ENCODE measurements at regions not wholly inside any gene's neighbourhood (a gene's known extent, or its start where the extent isn't known, plus 50 kb on each side); places are given as distances from the start of the nearest gene placed in this dataset.

DNA sequence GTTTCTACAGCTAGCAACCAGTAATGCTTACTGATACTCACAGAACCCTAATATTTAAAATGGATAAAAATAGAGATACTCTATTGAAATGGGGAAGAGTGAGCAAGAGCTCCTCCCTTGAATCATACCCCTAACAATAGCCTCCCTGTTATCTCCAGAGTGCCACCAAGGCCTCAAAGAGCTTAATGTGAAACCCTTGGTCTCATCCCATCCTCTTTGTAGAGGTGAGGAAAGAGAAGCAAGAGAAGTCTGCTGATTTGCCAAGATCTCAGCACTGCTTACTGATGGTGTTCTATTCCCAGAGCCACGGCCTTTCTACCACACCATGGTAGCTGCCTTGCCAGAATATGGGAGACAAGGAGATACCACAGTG lies 463.4 kb upstream of the PROK2 start:
- no peak for DNase-seq

More for the DNA sequence above, 463.4 kb upstream of the PROK2 start:
- Histone ChIP-seq H3K9me1 (ENCODE audit: insufficient read depth, low read length) (no peaks in the 10 kb centered on the region; the same call in 1 of the 2 replicates), H3K9me3 (ENCODE audit: control insufficient read depth, insufficient read depth, low read length) (no peaks in the 10 kb centered on the region), H2BK5ac (ENCODE audit: low read depth, low read length, poor library complexity, severe bottlenecking) (no peak overlapping the region), H4K20me1 (ENCODE audit: insufficient read depth, low read length) (no peaks in the 10 kb centered on the region), H2AK5ac (ENCODE audit: low read depth, low read length) (no peak overlapping the region), H3K79me1 (ENCODE audit: low read depth in 1 of 2, low read length in 2 of 2) (no peaks in the 10 kb centered on the region), H4K8ac (ENCODE audit: low read depth in 2 of 2, low read length in 2 of 2) (no peak overlapping the region), H3K4me3 (ENCODE audit: insufficient read depth, low read depth, low read length) (no peak overlapping the region), H4K91ac (ENCODE audit: insufficient read depth, low read depth, low read length) (no peak overlapping the region), H3K4me1 (ENCODE audit: control insufficient read depth, insufficient read depth, low read length) (no peaks in the 10 kb centered on the region), H2AFZ (replicated peaks; ENCODE audit: low read length, poor library complexity) (no peak overlapping the region), H3K27ac (ENCODE audit: insufficient read depth, low read length) (no peak overlapping the region), H3K14ac (replicated peaks; ENCODE audit: low read depth, low read length) (no peak overlapping the region), H2AK9ac (replicated peaks; ENCODE audit: low read depth, low read length, poor library complexity) (no peak overlapping the region), H3K27me3 (ENCODE audit: control insufficient read depth, insufficient read depth, low read length) (peaks cover 40% of the 10 kb centered on the region), H3K56ac (ENCODE audit: extremely low read depth, insufficient read depth, low read length) (no peak overlapping the region), H3K23ac (ENCODE audit: low read depth, low read length) (no peak overlapping the region), H3K4me2 (ENCODE audit: low read depth, low read length) (no peak overlapping the region), H3K36me3 (ENCODE audit: control insufficient read depth, insufficient read depth, low read length) (no peaks in the 10 kb centered on the region), H2BK15ac (ENCODE audit: low read depth, low read length) (no peak overlapping the region), H2BK120ac (ENCODE audit: low read depth, low read length) (no peak overlapping the region), H3K4ac (ENCODE audit: low read depth, low read length) (no peak overlapping the region), H4K5ac (ENCODE audit: low read depth, low read length) (no peak overlapping the region), H3K18ac (ENCODE audit: low read depth, low read length) (no peak overlapping the region), H3K9ac (ENCODE audit: low read depth, low read length) (no peak overlapping the region), H2BK20ac (ENCODE audit: low read depth, low read length) (no peak overlapping the region)
- in situ Hi-C loops (cut with MboI; ENCODE audit: low sequenced_read_pairs): no loop called here
- ChIA-PET POLR2A (ENCODE audit: unreplicated experiment) (no interaction called here), CTCF (no interaction called here)
- BruUV-seq (replicated peaks): no TSS peak
- WGBS, 2 experiments (ENCODE audit: extremely low coverage in 2 of 2, insufficient read length in 1 of 2): no CpG with 5 or more reads among the region's 1 CpG
- intact Hi-C loops (cut with micrococcal nuclease): no loop called here
- TF ChIP-seq MAZ (IDR thresholded peaks at IDR 0.05; ENCODE audit: borderline replicate concordance, low read depth, low read length): no peak
- TF ChIP-seq, protein P1, sequence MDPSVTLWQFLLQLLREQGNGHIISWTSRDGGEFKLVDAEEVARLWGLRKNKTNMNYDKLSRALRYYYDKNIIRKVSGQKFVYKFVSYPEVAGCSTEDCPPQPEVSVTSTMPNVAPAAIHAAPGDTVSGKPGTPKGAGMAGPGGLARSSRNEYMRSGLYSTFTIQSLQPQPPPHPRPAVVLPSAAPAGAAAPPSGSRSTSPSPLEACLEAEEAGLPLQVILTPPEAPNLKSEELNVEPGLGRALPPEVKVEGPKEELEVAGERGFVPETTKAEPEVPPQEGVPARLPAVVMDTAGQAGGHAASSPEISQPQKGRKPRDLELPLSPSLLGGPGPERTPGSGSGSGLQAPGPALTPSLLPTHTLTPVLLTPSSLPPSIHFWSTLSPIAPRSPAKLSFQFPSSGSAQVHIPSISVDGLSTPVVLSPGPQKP (IDR thresholded peaks at IDR 0.05; ENCODE audit: borderline replicate concordance, low read depth, low read length): no peak
- no peak for TF ChIP-seq POLR2A (IDR thresholded peaks at IDR 0.05; ENCODE audit: low read depth, low read length)
- TF ChIP-seq CHD1 (IDR thresholded peaks at IDR 0.05; ENCODE audit: low read depth, low read length): no peak
- TF ChIP-seq RAD21 (IDR thresholded peaks at IDR 0.05; ENCODE audit: low read length): no peak
- no peak for TF ChIP-seq RFX5 (IDR thresholded peaks at IDR 0.05; ENCODE audit: low read depth, low read length)
- no peak for TF ChIP-seq CEBPB (IDR thresholded peaks at IDR 0.05; ENCODE audit: low read depth, low read length)
- no peak for TF ChIP-seq BHLHE40 (IDR thresholded peaks at IDR 0.05; ENCODE audit: low read depth, low read length)
- TF ChIP-seq, protein P2, sequence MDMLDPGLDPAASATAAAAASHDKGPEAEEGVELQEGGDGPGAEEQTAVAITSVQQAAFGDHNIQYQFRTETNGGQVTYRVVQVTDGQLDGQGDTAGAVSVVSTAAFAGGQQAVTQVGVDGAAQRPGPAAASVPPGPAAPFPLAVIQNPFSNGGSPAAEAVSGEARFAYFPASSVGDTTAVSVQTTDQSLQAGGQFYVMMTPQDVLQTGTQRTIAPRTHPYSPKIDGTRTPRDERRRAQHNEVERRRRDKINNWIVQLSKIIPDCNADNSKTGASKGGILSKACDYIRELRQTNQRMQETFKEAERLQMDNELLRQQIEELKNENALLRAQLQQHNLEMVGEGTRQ (IDR thresholded peaks at IDR 0.05; ENCODE audit: low read depth, low read length): no peak
- TF ChIP-seq, protein P3, sequence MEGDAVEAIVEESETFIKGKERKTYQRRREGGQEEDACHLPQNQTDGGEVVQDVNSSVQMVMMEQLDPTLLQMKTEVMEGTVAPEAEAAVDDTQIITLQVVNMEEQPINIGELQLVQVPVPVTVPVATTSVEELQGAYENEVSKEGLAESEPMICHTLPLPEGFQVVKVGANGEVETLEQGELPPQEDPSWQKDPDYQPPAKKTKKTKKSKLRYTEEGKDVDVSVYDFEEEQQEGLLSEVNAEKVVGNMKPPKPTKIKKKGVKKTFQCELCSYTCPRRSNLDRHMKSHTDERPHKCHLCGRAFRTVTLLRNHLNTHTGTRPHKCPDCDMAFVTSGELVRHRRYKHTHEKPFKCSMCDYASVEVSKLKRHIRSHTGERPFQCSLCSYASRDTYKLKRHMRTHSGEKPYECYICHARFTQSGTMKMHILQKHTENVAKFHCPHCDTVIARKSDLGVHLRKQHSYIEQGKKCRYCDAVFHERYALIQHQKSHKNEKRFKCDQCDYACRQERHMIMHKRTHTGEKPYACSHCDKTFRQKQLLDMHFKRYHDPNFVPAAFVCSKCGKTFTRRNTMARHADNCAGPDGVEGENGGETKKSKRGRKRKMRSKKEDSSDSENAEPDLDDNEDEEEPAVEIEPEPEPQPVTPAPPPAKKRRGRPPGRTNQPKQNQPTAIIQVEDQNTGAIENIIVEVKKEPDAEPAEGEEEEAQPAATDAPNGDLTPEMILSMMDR (conservative IDR thresholded peaks at IDR 0.05; ENCODE audit: low read depth, low read length): no peak
- no peak for TF ChIP-seq MAFK (IDR thresholded peaks at IDR 0.05; ENCODE audit: low read depth, low read length)
- no peak for TF ChIP-seq RCOR1 (IDR thresholded peaks at IDR 0.05; ENCODE audit: insufficient replicate concordance, low read length)
- no peak for TF ChIP-seq MXI1 (IDR thresholded peaks at IDR 0.05; ENCODE audit: borderline replicate concordance, low read depth, low read length)
- no peak for TF ChIP-seq NFE2L2 (IDR thresholded peaks at IDR 0.05; ENCODE audit: low read depth, low read length)
- no peak for TF ChIP-seq SMC3 (IDR thresholded peaks at IDR 0.05; ENCODE audit: low read depth, low read length)
- TF ChIP-seq FOS (IDR thresholded peaks at IDR 0.05; ENCODE audit: low read depth, low read length): no peak
- dilution Hi-C loops (cut with HindIII; ENCODE audit: low sequenced_read_pairs, unreplicated experiment): no loop called here
- no peak for ATAC-seq (ENCODE audit: low read depth)

Data from IMR-90 (cell line).